ENCODE measurements at regions not wholly inside any gene's neighbourhood (a gene's known extent, or its start where the extent isn't known, plus 50 kb on each side); places are given as distances from the start of the nearest gene placed in this dataset.

DNA sequence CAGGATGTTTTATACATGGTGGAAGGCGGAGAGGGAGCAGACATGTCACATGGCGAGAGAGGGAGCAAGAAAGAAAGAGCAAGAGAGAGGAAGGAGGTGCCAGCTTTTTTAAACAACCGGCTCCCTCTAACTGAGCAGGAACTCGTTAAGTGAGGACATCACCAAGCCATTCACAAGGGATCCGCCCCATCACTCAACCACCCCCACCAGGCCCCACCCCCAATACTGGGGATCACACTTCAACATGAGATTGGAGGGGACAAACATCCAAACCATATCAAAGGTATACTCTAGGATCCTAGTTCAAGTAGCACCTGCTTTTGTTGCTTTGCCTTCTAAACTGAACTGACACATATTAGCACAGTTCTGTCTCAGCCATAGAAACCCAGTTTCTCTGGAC lies 141.9 kb upstream of the KLF14 start:
- ATAC-seq (no peak), DNase-seq (no peak)
- intact Hi-C loops (cut with DNase I): no loop called here

DNA sequence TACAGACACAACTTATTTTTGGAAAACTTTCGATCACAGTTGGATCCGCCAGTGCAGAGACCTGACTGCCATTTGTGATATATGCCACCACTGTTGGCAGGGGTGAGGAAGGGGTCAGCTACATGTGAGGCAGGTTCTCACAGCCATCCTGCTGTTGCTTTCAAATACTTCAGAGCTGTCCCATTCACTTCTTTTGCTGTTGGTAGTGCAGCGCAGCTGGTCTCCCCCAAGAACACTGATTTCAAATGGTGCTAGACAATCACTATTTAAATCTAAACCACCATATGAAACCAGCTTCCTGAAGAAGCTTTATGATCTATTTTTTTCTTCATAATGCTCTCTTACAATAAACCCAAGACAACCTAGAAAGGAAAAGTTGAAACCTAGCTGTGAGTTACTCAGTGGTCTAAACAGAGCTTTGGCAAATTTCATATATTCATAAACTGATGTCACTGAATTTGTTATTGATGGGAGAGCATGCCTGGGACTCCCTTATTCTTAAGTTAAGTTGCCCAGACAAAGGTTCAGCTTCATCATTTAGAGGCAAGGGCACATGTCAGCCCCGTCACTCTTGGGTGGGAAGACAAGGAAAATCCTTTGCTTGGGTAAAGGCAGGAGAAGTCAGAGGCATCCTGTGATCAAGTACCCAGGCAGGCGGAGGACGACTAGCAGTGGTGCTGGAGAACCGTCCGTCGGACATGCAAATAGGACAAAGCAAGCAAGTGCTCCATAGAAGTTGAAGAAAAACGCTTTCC lies 143.4 kb upstream of the KLF14 start:
- ATAC-seq (no peak), DNase-seq (no peak)
- intact Hi-C loops (cut with DNase I): no loop called here

- no peak for ATAC-seq
- intact Hi-C loops (cut with DNase I): no loop called here
- DNase-seq: no peak
Observed at GRCh38 chr7:130877991-130878305, 143.9 kb upstream of the KLF14 start.

DNA sequence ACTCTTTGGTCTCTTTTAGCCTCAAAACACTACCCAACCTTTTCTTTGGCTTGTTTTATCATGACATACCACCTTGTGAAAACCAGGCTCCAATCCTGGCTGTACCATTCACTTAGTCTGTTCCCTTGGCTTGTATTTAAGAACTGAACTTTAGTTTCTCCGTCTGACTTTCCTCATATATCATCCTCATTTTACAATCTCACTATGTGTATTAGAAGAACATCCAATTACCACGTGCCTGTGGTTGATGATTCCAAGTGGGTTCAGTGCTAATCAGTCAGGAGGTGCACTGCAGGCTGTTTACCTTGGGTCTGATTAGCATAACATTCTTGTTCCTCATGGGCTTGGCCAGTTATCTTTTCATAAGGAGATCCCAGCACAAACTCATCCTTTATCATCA lies 144.8 kb upstream of the KLF14 start:
- DNase-seq (no peak), ATAC-seq (no peak)
- intact Hi-C loops (cut with DNase I): no loop called here

- intact Hi-C loops (cut with DNase I): no loop called here
- no peak for DNase-seq
- no peak for ATAC-seq
Observed at GRCh38 chr7:130879191-130879590, 145.2 kb upstream of the KLF14 start.

DNA sequence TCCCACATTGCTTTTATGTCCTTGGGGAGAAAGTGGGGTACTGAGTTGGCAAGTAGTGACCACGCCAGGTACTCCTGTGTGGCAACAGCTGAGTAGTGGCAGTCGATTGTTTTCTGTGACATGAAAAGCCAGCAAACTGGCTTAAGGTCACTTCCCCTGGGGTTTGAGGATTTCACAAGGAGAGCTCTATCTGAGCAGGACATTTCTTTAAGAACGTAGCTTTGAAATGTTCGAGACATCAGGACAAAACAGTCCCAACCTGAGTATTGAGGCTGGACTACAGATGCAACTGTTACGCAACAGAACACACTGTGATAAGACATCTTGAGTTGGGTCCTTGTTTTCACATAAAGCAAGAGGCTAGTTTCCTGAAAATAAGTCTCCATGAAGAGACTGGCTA lies 146.7 kb upstream of the KLF14 start:
- no peak for DNase-seq
- intact Hi-C loops (cut with DNase I): no loop called here
- no peak for ATAC-seq

GRCh38 chr7:130881091-130881798 lies 147.2 kb upstream of the KLF14 start:
- intact Hi-C loops (cut with DNase I): no loop called here
- DNase-seq (no peak), ATAC-seq (no peak)

DNA sequence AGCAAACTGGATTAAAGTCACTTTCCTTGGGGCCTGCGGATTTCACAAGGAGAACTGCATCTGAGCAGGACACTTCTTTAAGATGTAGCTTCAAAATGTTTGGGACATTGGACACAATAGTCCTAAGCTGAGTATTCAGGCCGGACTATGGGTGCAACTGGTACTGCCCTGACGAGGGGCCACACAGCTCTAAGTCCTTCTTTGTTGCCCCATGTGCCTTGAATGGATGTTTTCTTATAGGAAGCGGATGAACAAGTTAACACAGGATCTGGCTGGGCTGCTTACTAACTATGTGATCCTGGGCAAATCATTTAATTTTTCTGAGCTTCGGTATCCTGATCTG lies 147.8 kb upstream of the KLF14 start:
- ATAC-seq (no peak), DNase-seq (no peak)
- intact Hi-C loops (cut with DNase I): no loop called here

DNA sequence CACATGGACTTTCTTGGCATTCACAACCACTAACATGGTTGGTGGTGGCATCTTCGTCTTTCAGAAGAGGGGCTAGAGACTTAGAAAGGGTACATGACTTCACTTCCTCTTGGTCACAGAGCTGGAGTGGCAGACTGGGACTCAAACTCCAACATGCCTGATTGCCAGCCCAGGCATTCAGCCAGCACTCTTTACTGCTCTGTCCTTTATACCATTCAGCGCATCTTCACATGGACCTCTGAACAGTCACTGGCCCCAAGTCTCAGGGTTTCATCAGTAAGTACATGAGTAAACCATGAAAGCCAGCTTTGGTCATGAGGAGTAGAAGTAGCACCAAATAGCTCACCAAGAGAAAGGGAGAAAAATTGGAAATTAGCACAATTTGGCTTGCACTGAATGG lies 148.4 kb upstream of the KLF14 start:
- DNase-seq (no peak), ATAC-seq (no peak)
- intact Hi-C loops (cut with DNase I): no loop called here

GRCh38 chr7:130883928-130884327 lies 149.9 kb upstream of the KLF14 start:
- no peak for ATAC-seq
- no peak for DNase-seq
- intact Hi-C loops (cut with DNase I): no loop called here

DNA sequence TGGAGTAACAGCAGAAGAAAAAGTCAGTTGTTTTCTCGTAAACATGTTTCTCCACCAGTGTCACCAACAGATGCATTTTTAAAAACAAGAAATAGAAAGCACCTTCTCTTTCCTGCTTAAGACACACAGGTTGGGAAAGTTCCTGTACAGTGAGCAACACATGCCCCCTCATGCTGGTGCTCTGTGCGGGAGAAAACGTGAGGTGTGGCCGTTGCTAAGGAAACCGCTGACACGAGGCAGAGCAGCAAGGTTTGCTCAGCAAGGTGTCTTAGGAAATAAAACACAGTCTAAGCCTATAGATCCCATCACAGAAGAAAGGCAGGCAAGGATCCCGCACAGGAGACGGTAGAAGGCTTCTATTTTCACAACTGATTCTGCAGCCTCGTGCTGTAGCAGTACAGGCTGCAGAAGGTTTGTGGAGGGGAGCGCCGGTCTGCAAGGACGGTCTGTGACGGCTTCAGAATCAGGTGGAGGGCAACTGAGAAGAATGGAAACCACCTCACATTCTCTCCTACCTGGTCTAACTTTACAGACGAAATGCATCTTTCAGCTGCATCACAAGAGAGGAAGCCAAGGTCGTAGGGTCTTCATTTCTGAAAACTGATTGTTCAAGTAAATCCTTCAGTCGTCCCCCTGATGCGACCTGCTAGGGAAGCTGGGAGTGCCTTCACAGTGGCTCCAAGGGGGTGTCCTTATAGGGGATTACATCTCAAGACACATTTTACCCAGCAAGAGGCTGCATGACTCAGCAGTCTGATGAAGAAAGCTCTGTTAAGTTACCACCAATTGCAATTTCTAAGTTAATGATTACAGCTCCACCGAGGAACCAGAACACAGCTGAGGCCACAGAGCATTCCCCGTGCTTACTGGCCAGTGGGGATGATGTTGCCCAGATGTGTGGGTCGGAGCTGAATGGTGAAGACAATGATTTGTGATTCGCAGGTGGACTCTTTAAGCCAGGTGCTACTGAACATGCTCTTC lies 150.7 kb upstream of the KLF14 start:
- no peak for DNase-seq
- no peak for ATAC-seq
- intact Hi-C loops (cut with DNase I): no loop called here

- intact Hi-C loops (cut with DNase I): no loop called here
- no peak for ATAC-seq
- DNase-seq: no peak
Observed at GRCh38 chr7:130886438-130887135, 152.6 kb upstream of the KLF14 start.

DNA sequence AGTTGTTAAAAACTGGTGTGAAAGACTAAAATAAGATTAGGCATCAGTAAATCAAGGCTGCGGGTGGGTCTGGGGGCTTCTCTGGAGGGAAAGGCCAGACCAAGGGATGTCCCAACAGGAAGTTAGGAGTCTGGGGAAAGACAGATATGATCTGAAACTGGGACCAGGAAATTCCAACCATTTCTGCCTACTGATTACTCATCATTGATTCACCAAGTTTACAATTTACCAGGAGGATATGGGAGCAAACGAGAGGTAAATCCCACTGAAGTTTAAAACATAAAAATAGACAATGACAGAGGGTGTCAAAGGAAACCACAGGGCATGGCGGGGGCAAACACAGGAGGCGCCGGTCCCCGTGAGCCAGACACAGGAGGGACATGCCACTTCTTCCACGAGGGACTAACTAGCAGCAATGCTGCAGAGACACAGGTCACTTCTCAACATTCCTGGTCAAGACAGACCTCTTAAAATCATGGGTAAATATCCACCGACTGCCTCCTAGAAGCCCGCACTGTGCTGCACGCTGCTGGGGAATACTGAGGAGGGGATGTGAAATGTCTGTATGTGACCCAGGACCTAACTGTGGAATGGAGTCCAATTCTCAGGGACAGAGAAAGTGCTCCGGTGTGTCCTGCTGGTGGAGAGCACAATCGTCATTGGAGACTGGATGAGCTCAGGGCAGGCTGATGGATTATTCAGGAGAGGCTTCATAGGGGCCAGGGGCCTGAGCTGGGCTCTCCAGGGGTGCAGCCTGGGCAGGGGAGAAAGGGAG lies 153.4 kb upstream of the KLF14 start:
- intact Hi-C loops (cut with DNase I): no loop called here
- ATAC-seq: no peak
- DNase-seq: no peak

DNA sequence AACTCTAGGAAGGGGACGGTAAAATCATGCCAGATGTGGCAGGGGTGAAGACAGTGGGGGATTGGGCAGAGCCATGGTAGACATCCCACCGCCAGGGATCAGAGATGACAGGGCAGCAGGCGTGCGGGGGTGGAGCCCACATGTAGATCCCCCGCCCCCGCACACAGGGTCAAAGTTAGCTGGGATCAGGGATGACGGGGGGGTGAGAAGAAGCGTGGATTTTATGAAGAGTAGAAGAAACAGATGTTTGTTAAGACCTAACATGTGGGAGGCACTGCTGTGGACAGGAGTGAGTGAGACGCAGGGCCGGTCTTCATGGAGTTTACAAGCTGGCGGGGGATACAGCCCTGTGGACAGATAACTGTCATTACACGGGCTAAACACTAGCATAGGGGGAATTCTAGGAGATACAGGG lies 154.0 kb upstream of the KLF14 start:
- DNase-seq (no peak), ATAC-seq (no peak)
- intact Hi-C loops (cut with DNase I): no loop called here

DNA sequence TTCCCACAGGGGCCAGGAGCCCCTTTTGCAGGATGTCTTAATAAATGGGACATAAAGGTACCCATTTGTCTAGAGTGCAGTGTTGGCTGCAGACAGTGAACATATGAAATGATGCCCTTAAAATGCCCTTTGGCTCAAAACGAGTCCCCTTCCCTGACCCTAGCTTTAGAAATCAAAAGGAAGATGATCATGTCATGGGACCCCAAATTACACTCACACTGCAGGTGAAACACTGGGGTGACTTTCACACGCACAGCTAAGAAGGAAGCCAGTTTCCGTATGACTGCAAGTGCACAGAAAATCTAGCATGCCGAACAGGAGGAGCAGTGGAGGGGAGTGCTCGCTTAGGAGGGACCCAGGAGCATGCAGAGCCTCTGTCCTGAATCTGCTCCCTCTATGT lies 154.5 kb upstream of the KLF14 start:
- no peak for ATAC-seq
- intact Hi-C loops (cut with DNase I): no loop called here
- no peak for DNase-seq

DNA sequence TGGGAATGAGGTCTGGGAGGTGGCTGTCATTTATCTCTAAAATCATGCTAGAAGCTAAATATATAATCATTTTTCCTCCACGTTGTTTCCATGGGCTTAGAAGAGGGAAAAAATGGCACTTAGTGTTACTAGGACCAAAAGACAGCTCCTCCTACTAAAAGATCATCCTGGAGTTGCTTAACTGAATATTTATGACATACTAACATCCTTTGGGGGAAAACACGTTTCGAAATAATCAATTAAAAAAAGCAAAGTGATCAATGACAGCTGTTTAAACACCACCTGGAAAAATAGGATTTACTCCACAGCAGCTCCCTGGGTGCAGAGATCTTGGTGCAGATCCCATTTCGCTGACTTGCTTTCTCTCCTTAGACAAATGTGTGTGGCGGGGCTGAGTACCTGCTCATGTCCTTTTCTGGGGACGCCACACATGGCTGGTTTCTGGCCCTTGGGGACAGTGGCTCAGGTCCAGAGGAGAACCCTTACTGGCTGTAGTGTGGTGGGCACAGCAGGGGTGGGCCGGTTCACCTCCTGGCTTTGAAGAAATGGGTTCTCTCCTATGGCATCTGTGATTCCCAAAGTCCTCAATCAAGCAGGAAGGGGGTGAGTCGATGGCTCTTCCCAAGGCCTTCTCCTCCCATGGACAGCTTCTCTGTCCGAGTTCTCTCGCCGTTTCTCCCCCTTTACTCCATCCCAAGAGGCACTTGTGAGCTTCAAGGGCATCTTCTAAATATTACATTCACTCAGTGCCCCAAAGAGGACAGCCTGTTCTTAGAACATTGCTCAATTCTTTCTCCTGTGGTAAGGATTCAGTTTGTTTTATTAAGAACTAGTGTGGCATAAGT lies 156.4 kb upstream of the KLF14 start:
- ATAC-seq (peak; percentile 4 to 32), DNase-seq (no peak)
- intact Hi-C loops (cut with DNase I): loop anchor here in 1 of 2 donors (10.0 kb wide), 1 partner anchor 144 kb away; no protein-coding TSS in a partner anchor

- intact Hi-C loops (cut with DNase I): loop anchor here in 1 of 2 donors (10.0 kb wide), 1 partner anchor 143 kb away; no protein-coding TSS in a partner anchor
Observed at GRCh38 chr7:130891254-130892094, 157.5 kb upstream of the KLF14 start.

More at GRCh38 chr7:130891254-130892094, 157.5 kb upstream of the KLF14 start:
- DNase-seq (peak; percentile 72), ATAC-seq (peak; percentile 70 to 71)
